Prostate gland (tissue), 2 donors: ENCODE measurements at regions not wholly inside any gene's neighbourhood (a gene's known extent, or its start where the extent isn't known, plus 50 kb on each side); places are given as distances from the start of the nearest gene placed in this dataset.

Source experiments
- CTCF ChIP-seq, 4 experiments: fragments of 200-600 bp in 2 of 4; fragments of 450-650 bp in 2 of 4; sonication (generic) in 2 of 4; IDR thresholded peaks; 1 replicate in 3 of 4; 2 replicates in 1 of 4; pipeline ENCODE4 v1.5.1; 2016 to 2019; ENCODE audit warnings: antibody characterized with exemption in 4 of 4, mild to moderate bottlenecking in 2 of 4, moderate library complexity in 2 of 4
- POLR2A ChIP-seq: fragments of 450-650 bp; IDR thresholded peaks from one replicate; pipeline ENCODE4 v1.6.1; 2016; ENCODE audit warnings: antibody characterized with exemption, mild to moderate bottlenecking
- POLR2AphosphoS5 ChIP-seq: sonication (generic); formaldehyde crosslinking; IDR thresholded peaks from one replicate; pipeline ENCODE4 v1.6.1; 2017; ENCODE audit warnings: antibody characterized with exemption

GRCh38 chr3:161759444-161759843 lies 262.8 kb downstream of the OTOL1 start:
- TF ChIP-seq CTCF (IDR thresholded peaks at IDR 0.05) (no peak), POLR2A (no peak), POLR2AphosphoS5 (no peak)
